SK-N-SH treated with all-trans-retinoic acid at 6 μM for 48 hours (cell line): ENCODE measurements at regions not wholly inside any gene's neighbourhood (a gene's known extent, or its start where the extent isn't known, plus 50 kb on each side); places are given as distances from the start of the nearest gene placed in this dataset.
A peak's percentile ranks its signal among the peaks of the same experiment; 100 is the strongest.

Experiments used
- ARNTL ChIP-seq: fragments of 450-650 bp; formaldehyde crosslinking; IDR thresholded peaks from 2 replicates; pipeline ENCODE4 v1.5.0; 2020; ENCODE audit warnings: low read depth, mild to moderate bottlenecking, moderate library complexity, borderline replicate concordance
- CREB5 ChIP-seq: fragments of 250-450 bp; sonication (Bioruptor Pico); IDR thresholded peaks from 2 replicates; pipeline ENCODE4 v1.5.1; 2020; ENCODE audit warnings: low read depth, mild to moderate bottlenecking, moderate library complexity
- CSDC2 ChIP-seq: fragments of 250-450 bp; sonication (Bioruptor Pico); IDR thresholded peaks from 2 replicates; pipeline ENCODE4 v1.5.0; 2020; ENCODE audit warnings: mild to moderate bottlenecking, moderate library complexity
- CSRNP3 ChIP-seq: fragments of 250-450 bp; sonication (Bioruptor Pico); IDR thresholded peaks from 2 replicates; pipeline ENCODE4 v1.5.1; 2021; ENCODE audit warnings: mild to moderate bottlenecking, moderate library complexity
- GLIS3 ChIP-seq: fragments of 250-450 bp; sonication (Bioruptor Pico); IDR thresholded peaks from 2 replicates; pipeline ENCODE4 v1.5.0; 2020; ENCODE audit warnings: mild to moderate bottlenecking, moderate library complexity
- ISL1 ChIP-seq: fragments of 250-450 bp; sonication (Bioruptor Pico); IDR thresholded peaks from 2 replicates; pipeline ENCODE4 v2.1.2; 2022; ENCODE audit warnings: mild to moderate bottlenecking, moderate library complexity
- PATZ1 ChIP-seq: fragments of 250-450 bp; sonication (Bioruptor Pico); IDR thresholded peaks from 2 replicates; pipeline ENCODE4 v1.8.0; 2020; ENCODE audit warnings: mild to moderate bottlenecking, moderate library complexity, borderline replicate concordance
- PPARA ChIP-seq: fragments of 250-450 bp; sonication (Bioruptor Pico); IDR thresholded peaks from 2 replicates; pipeline ENCODE4 v1.5.0; 2020; ENCODE audit warnings: mild to moderate bottlenecking, borderline replicate concordance
- RARB ChIP-seq: fragments of 250-450 bp; sonication (Bioruptor Pico); IDR thresholded peaks from 2 replicates; pipeline ENCODE4 v1.8.0; 2021; ENCODE audit warnings: mild to moderate bottlenecking, moderate library complexity
- TOX ChIP-seq: fragments of 250-450 bp; sonication (Bioruptor Pico); IDR thresholded peaks from 2 replicates; pipeline ENCODE4 v1.8.0; 2021; ENCODE audit warnings: mild to moderate bottlenecking, moderate library complexity, borderline replicate concordance
- ZC3H10 ChIP-seq: fragments of 250-450 bp; sonication (Bioruptor Pico); IDR thresholded peaks from 2 replicates; pipeline ENCODE4 v1.5.1; 2021; ENCODE audit warnings: mild to moderate bottlenecking, moderate library complexity
- ZFP30 ChIP-seq: fragments of 450-650 bp; formaldehyde crosslinking; IDR thresholded peaks from 2 replicates; pipeline ENCODE4 v1.5.0; 2022; ENCODE audit warnings: mild to moderate bottlenecking, moderate library complexity

- TF ChIP-seq RARB (no peak), CSDC2 (CRISPR knock-in tag) (no peak), PPARA (no peak), PATZ1 (CRISPR knock-in tag) (no peak), ZC3H10 (CRISPR knock-in tag) (no peak), ARNTL (no peak), ZFP30 (no peak), ISL1 (CRISPR knock-in tag) (peak; percentile 88), CSRNP3 (CRISPR knock-in tag) (no peak), GLIS3 (CRISPR knock-in tag) (no peak), CREB5 (CRISPR knock-in tag) (peak; percentile 89), TOX (CRISPR knock-in tag) (no peak)
Measured at GRCh38 chr10:83522881-83523386, 616.4 kb upstream of the GHITM start.
